ENCODE measurements at regions not wholly inside any gene's neighbourhood (a gene's known extent, or its start where the extent isn't known, plus 50 kb on each side); places are given as distances from the start of the nearest gene placed in this dataset.

GRCh38 chr4:122027203-122027602, 75.3 kb upstream of the TRPC3 start:
- no peak for DNase-seq

GRCh38 chr4:122017296-122017695, 65.4 kb upstream of the TRPC3 start:
- no peak for DNase-seq

- no peak for DNase-seq
Measured at GRCh38 chr4:122015203-122015602, 63.3 kb upstream of the TRPC3 start.

GRCh38 chr4:122012735-122013134, 60.9 kb upstream of the TRPC3 start:
- no peak for DNase-seq

GRCh38 chr4:122010610-122011009, 58.8 kb upstream of the TRPC3 start:
- no peak for DNase-seq

GRCh38 chr4:122009524-122009923, 57.7 kb upstream of the TRPC3 start:
- no peak for DNase-seq

- no peak for DNase-seq
Measured at GRCh38 chr4:122007016-122007415, 55.2 kb upstream of the TRPC3 start.

- DNase-seq, result no peak
Measured at GRCh38 chr4:122005064-122005755, 53.4 kb upstream of the TRPC3 start.

GRCh38 chr4:122003335-122003734, 51.5 kb upstream of the TRPC3 start:
- peak in 1 of 14 donors; percentile 1 for DNase-seq
